ENCODE measurements at regions not wholly inside any gene's neighbourhood (a gene's known extent, or its start where the extent isn't known, plus 50 kb on each side); places are given as distances from the start of the nearest gene placed in this dataset.

- DNase-seq = no peak
These were observed 83.6 kb upstream of the CACUL1 start for GRCh38 chr10:118838364-118838763.

- DNase-seq = no peak
These were observed 84.6 kb upstream of the CACUL1 start for GRCh38 chr10:118839348-118839747.

- DNase-seq = no peak
These were observed 85.5 kb upstream of the CACUL1 start for GRCh38 chr10:118840071-118840775.

- no peak for DNase-seq
These were observed 86.2 kb upstream of the CACUL1 start for GRCh38 chr10:118840776-118841468.

GRCh38 chr10:118841881-118842605 lies 87.3 kb upstream of the CACUL1 start:
- no peak for DNase-seq

- no peak for DNase-seq
These were observed 88.3 kb upstream of the CACUL1 start for GRCh38 chr10:118842843-118843624.

- no peak for DNase-seq
These were observed 89.0 kb upstream of the CACUL1 start for GRCh38 chr10:118843647-118844265.

GRCh38 chr10:118844731-118845521 lies 90.2 kb upstream of the CACUL1 start:
- DNase-seq = no peak

GRCh38 chr10:118845776-118846175 lies 91.0 kb upstream of the CACUL1 start:
- DNase-seq = no peak

GRCh38 chr10:118850418-118851061 lies 95.8 kb upstream of the CACUL1 start:
- DNase-seq = peak; percentile 25

GRCh38 chr10:118851062-118852035 lies 96.6 kb upstream of the CACUL1 start:
- no peak for DNase-seq

- no peak for DNase-seq
These were observed 99.1 kb upstream of the CACUL1 start for GRCh38 chr10:118853916-118854315.

GRCh38 chr10:118856106-118856505 lies 101.3 kb upstream of the CACUL1 start:
- DNase-seq = no peak

- DNase-seq = no peak
These were observed 111.4 kb upstream of the CACUL1 start for GRCh38 chr10:118865998-118866693.

- no peak for DNase-seq
These were observed 113.0 kb upstream of the CACUL1 start for GRCh38 chr10:118867768-118868167.

GRCh38 chr10:118868589-118868988 lies 113.8 kb upstream of the CACUL1 start:
- DNase-seq = no peak

- DNase-seq = no peak
These were observed 115.9 kb upstream of the CACUL1 start for GRCh38 chr10:118870467-118871243.

- DNase-seq = no peak
These were observed 116.6 kb upstream of the CACUL1 start for GRCh38 chr10:118871244-118871865.

All from effector CD8-positive, alpha-beta T cell (primary cell).